ENCODE measurements at regions not wholly inside any gene's neighbourhood (a gene's known extent, or its start where the extent isn't known, plus 50 kb on each side); places are given as distances from the start of the nearest gene placed in this dataset.

DNA sequence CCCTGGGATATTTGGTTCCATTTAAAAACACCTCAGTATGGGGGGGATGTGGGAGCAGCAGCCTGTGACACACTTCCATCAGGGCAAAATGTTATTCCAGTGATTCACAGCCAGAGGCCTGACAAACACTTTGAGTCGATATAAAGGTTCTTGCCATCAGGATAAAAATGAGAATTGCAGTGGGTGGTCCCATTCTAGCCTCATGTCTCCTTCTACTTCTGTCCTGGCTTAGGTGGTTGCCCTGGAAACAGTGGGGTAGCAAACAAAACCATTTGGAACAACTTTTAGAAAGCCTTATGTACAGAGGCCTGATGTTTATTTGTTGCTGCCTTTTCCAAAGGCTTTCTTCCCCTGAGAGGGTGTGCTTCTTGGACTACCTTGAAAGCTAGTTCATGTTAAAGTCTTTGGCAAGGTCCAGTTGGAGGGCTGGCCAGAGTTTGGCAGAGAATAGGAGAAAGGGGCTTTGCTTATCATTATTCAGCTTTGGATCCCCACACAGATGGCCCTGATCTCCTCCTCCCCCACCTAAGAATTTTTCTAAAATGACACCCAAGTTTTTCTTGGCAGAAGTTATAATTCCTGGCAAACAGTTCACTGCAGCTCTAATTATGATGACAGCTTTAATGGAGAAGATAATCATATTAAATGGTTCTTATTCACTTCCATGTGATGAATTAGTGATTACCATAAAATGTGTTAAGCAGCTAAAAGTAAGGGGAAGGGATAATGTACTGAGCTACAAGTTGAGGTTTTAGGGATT, 84.2 kb upstream of the ZNF280D start:
- Histone ChIP-seq H3K4me2 (ENCODE audit: low read depth, low read length) (no peak overlapping the region), H3K4me1 (ENCODE audit: insufficient read depth, low read length) (peaks cover 17% of the 10 kb centered on the region), H3K36me3 (replicated peaks in 1 of 2; ENCODE audit: control insufficient read depth in 1 of 2, insufficient read depth in 2 of 2, low read length in 2 of 2) (no peaks in the 10 kb centered on the region), H3K27me3 (ENCODE audit: control insufficient read depth in 1 of 2, insufficient read depth in 2 of 2, low read length in 2 of 2) (no peaks in the 10 kb centered on the region), H3K9me3 (ENCODE audit: low read length) (no peaks in the 10 kb centered on the region), H3K4me3 (replicated peaks in 1 of 3; ENCODE audit: insufficient read depth in 1 of 3, low read depth in 2 of 3, low read length in 3 of 3) (no peak overlapping the region), H3K79me2 (ENCODE audit: insufficient read depth, low read length) (no peaks in the 10 kb centered on the region), H4K20me1 (ENCODE audit: insufficient read depth, low read length) (no peaks in the 10 kb centered on the region), H3K27ac (ENCODE audit: extremely low read length, insufficient read depth, low read length) (no peak overlapping the region), H3K9ac (ENCODE audit: insufficient read depth, low read depth, low read length) (no peak overlapping the region), H2AFZ (ENCODE audit: low read length) (no peak overlapping the region)
- intact Hi-C loops (cut with micrococcal nuclease; ENCODE audit: unreplicated experiment) = no loop called here
- ChIA-PET POLR2A (no interaction called here), CTCF (ENCODE audit: low intra/inter-chr PET ratio, low total read pairs) (no interaction called here)
- ATAC-seq (no peak), FAIRE-seq (no peak), DNase-seq (ENCODE audit: low spot score) (no peak)
- TF ChIP-seq ZNF878 (CRISPR knock-in tag; IDR thresholded peaks at IDR 0.05) = no peak
- TF ChIP-seq, protein P1, sequence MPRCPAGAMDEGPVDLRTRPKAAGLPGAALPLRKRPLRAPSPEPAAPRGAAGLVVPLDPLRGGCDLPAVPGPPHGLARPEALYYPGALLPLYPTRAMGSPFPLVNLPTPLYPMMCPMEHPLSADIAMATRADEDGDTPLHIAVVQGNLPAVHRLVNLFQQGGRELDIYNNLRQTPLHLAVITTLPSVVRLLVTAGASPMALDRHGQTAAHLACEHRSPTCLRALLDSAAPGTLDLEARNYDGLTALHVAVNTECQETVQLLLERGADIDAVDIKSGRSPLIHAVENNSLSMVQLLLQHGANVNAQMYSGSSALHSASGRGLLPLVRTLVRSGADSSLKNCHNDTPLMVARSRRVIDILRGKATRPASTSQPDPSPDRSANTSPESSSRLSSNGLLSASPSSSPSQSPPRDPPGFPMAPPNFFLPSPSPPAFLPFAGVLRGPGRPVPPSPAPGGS (CRISPR knock-in tag; IDR thresholded peaks at IDR 0.05) = no peak
- no peak for TF ChIP-seq PITX1 (CRISPR knock-in tag; IDR thresholded peaks at IDR 0.05)
- no peak for TF ChIP-seq SAP130 (CRISPR knock-in tag; IDR thresholded peaks at IDR 0.05; ENCODE audit: low read depth)
- no peak for TF ChIP-seq TCF7L2 (IDR thresholded peaks at IDR 0.05; ENCODE audit: low read depth, low read length)
- no peak for TF ChIP-seq EZH2 (conservative IDR thresholded peaks at IDR 0.05; ENCODE audit: low read depth, low read length)
- no peak for TF ChIP-seq KDM5B (CRISPR knock-in tag; IDR thresholded peaks at IDR 0.05; ENCODE audit: borderline replicate concordance)
- no peak for TF ChIP-seq ZNF292 (CRISPR knock-in tag; IDR thresholded peaks at IDR 0.05; ENCODE audit: borderline replicate concordance, low read depth)
- TF ChIP-seq LBX2 (CRISPR knock-in tag; IDR thresholded peaks at IDR 0.05; ENCODE audit: borderline replicate concordance) = no peak
- no peak for TF ChIP-seq ZNF652 (CRISPR knock-in tag; IDR thresholded peaks at IDR 0.05; ENCODE audit: borderline replicate concordance, low read depth)
- TF ChIP-seq SNAPC5 (CRISPR knock-in tag; IDR thresholded peaks at IDR 0.05; ENCODE audit: borderline replicate concordance) = no peak
- TF ChIP-seq XBP1 (CRISPR knock-in tag; IDR thresholded peaks at IDR 0.05) = no peak
- TF ChIP-seq ZNF460 (CRISPR knock-in tag; IDR thresholded peaks at IDR 0.05; ENCODE audit: borderline replicate concordance) = no peak
- TF ChIP-seq MEIS1 (CRISPR knock-in tag; IDR thresholded peaks at IDR 0.05; ENCODE audit: borderline replicate concordance) = no peak
- no peak for TF ChIP-seq ZNF12 (CRISPR knock-in tag; IDR thresholded peaks at IDR 0.05)
- in situ Hi-C loops (cut with HindIII; ENCODE audit: extremely low pct_ligation_motif_present, low pct_unique_long_range_greater_than_20kb) = loop anchor here (25.0 kb wide), 1 partner anchor 720 kb away; no protein-coding TSS in a partner anchor
- 0% methylated on average over 1 of the region's 1 CpG for WGBS (ENCODE audit: low lambda C conversion rate)
- no TSS peak for BruUV-seq (replicated peaks)
